Thoracic aorta (tissue), 2 donors: ENCODE measurements at regions not wholly inside any gene's neighbourhood (a gene's known extent, or its start where the extent isn't known, plus 50 kb on each side); places are given as distances from the start of the nearest gene placed in this dataset.

Experiments
- ATAC-seq: fragments of 150-250 bp; one replicate; pipeline ENCODE4 v1.8.0; 2017; ENCODE audit warnings: low read depth; ENCODE audit not compliant: insufficient number of reproducible peaks, low FRiP score
- DNase-seq: peaks from one replicate; pipeline ENCODE4 v3.0.0-alpha.2; 2020; ENCODE audit warnings: low spot score
- H3K27ac ChIP-seq, 2 donors: fragments of 200-600 bp; sonication (generic); 1 replicate in 1 of 2; 2 replicates in 1 of 2; pipeline ENCODE4 v1.5.1; 2016; ENCODE audit warnings: mild to moderate bottlenecking in 2 of 2, moderate library complexity in 2 of 2
- H3K27me3 ChIP-seq: fragments of 200-600 bp; sonication (generic); replicated peaks from 2 replicates; pipeline ENCODE4 v1.6.0; 2016; ENCODE audit warnings: mild to moderate bottlenecking; ENCODE audit not compliant: insufficient read depth
- H3K36me3 ChIP-seq: fragments of 200-600 bp; sonication (generic); one replicate; pipeline ENCODE4 v1.5.1; 2016
- H3K4me1 ChIP-seq, 2 donors: fragments of 200-600 bp; sonication (generic); 1 replicate in 1 of 2; 2 replicates in 1 of 2; pipeline versions ENCODE4 v1.5.1 to v1.6.0; 2016; ENCODE audit warnings: low read depth in 2 of 2, mild to moderate bottlenecking in 1 of 2; ENCODE audit not compliant: control insufficient read depth in 1 of 2
- H3K4me3 ChIP-seq: fragments of 200-600 bp; sonication (generic); 2 replicates; pipeline ENCODE4 v1.5.1; 2016; ENCODE audit warnings: mild to moderate bottlenecking
- H3K9me3 ChIP-seq: fragments of 200-600 bp; sonication (generic); 2 replicates; pipeline ENCODE4 v1.5.1; 2016
- CTCF ChIP-seq: fragments of 200-600 bp; sonication (generic); IDR thresholded peaks from one replicate; pipeline ENCODE4 v1.5.1; 2019; ENCODE audit warnings: antibody characterized with exemption

- no peaks in the 10 kb centered on the region for H3K9me3 ChIP-seq
- H3K36me3 ChIP-seq: no peaks in the 10 kb centered on the region
- H3K27me3 ChIP-seq: no peaks in the 10 kb centered on the region
- no peak for ATAC-seq
- H3K4me1 ChIP-seq: no peaks in the 10 kb centered on the region
- TF ChIP-seq CTCF: no peak
- H3K27ac ChIP-seq: no peak overlapping the region
- no peak overlapping the region for H3K4me3 ChIP-seq
- DNase-seq: no peak
Observed at GRCh38 chr7:70940597-70940996, 191.3 kb upstream of the GALNT17 start.

- ATAC-seq (no peak), DNase-seq (no peak)
- Histone ChIP-seq H3K9me3 (no peaks in the 10 kb centered on the region), H3K36me3 (no peaks in the 10 kb centered on the region), H3K27me3 (no peaks in the 10 kb centered on the region), H3K4me1 (no peaks in the 10 kb centered on the region), H3K4me3 (no peak overlapping the region), H3K27ac (no peak overlapping the region)
- no peak for TF ChIP-seq CTCF
Observed at GRCh38 chr7:70942791-70943190, 189.2 kb upstream of the GALNT17 start.

DNA sequence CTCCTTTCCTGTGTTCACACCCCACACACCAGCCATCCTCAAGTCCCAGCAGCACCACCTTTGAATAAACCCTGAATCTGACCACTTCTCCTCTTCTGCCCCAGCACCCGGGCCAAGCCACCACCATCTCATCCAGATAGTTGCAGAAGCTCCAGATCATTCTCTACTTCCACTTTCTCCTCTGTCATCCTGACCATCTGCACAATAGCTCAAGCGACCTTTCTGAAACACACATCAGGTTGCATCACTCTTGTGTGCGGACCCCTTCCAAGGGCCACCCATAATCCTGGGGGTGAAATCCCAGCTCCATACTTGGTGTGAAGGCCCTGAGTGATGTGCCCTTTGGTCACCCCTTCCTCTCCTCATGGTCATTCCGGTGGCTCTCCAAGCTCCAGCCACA, 187.4 kb upstream of the GALNT17 start:
- Histone ChIP-seq H3K27me3 (no peaks in the 10 kb centered on the region), H3K36me3 (no peaks in the 10 kb centered on the region), H3K9me3 (no peaks in the 10 kb centered on the region), H3K4me3 (no peak overlapping the region), H3K4me1 (no peaks in the 10 kb centered on the region), H3K27ac (no peak overlapping the region)
- no peak for ATAC-seq
- no peak for TF ChIP-seq CTCF
- DNase-seq: no peak

DNA sequence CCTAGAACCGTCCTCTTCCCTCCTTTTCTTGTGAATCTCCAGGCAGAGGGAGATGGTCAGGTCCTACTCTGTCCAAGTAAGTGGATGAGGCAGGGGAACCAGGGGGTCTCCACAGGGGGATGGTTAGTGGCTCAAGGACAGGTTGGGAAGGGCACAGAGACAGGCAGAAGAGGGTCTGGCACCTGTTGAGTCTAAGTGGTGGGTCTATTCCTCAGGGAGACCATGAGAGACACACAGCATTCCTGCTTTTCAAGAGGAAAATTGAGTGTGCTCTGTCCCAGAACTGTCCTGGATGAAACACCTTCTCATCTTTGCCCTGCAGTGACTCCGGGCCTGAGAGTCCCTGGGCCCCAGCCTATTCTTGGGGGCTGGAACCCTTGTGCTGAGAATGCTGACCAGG, 184.8 kb upstream of the GALNT17 start:
- H3K4me3 ChIP-seq: no peak overlapping the region
- no peak for TF ChIP-seq CTCF
- H3K36me3 ChIP-seq: no peaks in the 10 kb centered on the region
- H3K27ac ChIP-seq: no peak overlapping the region
- no peaks in the 10 kb centered on the region for H3K4me1 ChIP-seq
- no peaks in the 10 kb centered on the region for H3K9me3 ChIP-seq
- DNase-seq (no peak), ATAC-seq (no peak)
- no peaks in the 10 kb centered on the region for H3K27me3 ChIP-seq

GRCh38 chr7:70949862-70950261, 182.1 kb upstream of the GALNT17 start:
- no peaks in the 10 kb centered on the region for H3K4me1 ChIP-seq
- no peaks in the 10 kb centered on the region for H3K9me3 ChIP-seq
- ATAC-seq (no peak), DNase-seq (no peak)
- H3K27me3 ChIP-seq: no peaks in the 10 kb centered on the region
- no peak overlapping the region for H3K4me3 ChIP-seq
- no peak overlapping the region for H3K27ac ChIP-seq
- TF ChIP-seq CTCF: no peak
- H3K36me3 ChIP-seq: no peaks in the 10 kb centered on the region
